ENCODE measurements at regions not wholly inside any gene's neighbourhood (a gene's known extent, or its start where the extent isn't known, plus 50 kb on each side); places are given as distances from the start of the nearest gene placed in this dataset.
"Not testable (repeated sequence)": the region's sequence is repeated elsewhere in the genome, so short reads cannot be mapped to it uniquely, and the experiment has no call there.

GRCh38 chr12:58009405-58010195, 68.2 kb downstream of the ATP23 start:
- H3K4me3 ChIP-seq (ENCODE audit: low read depth in 1 of 2, low read length in 2 of 2), result no peak overlapping the region
- no peaks in the 10 kb centered on the region for H3K27me3 ChIP-seq (ENCODE audit: control insufficient read depth in 1 of 2, insufficient read depth in 2 of 2, low read length in 2 of 2)
- H3K27ac ChIP-seq (ENCODE audit: low read depth, low read length), result no peak overlapping the region
- H3K9me3 ChIP-seq (ENCODE audit: low read length), result no peaks in the 10 kb centered on the region
- H3K4me1 ChIP-seq (ENCODE audit: insufficient read depth, low read length), result no peaks in the 10 kb centered on the region
- no peak overlapping the region for H3K9ac ChIP-seq (ENCODE audit: low read length)
- H3K36me3 ChIP-seq (ENCODE audit: insufficient read depth, low read length), result no peaks in the 10 kb centered on the region

- Histone ChIP-seq H3K9me3 (ENCODE audit: low read length) (no peaks in the 10 kb centered on the region), H3K9ac (ENCODE audit: low read length) (no peak overlapping the region), H3K27me3 (ENCODE audit: control insufficient read depth in 1 of 2, insufficient read depth in 2 of 2, low read length in 2 of 2) (no peaks in the 10 kb centered on the region), H3K27ac (ENCODE audit: low read depth, low read length) (no peak overlapping the region), H3K4me1 (ENCODE audit: insufficient read depth, low read length) (no peaks in the 10 kb centered on the region), H3K4me3 (ENCODE audit: low read depth in 1 of 2, low read length in 2 of 2) (no peak overlapping the region), H3K36me3 (ENCODE audit: insufficient read depth, low read length) (no peaks in the 10 kb centered on the region)
Measured at GRCh38 chr12:58011676-58012075, 70.3 kb downstream of the ATP23 start.

- not testable (repeated sequence) for H3K27me3 ChIP-seq (ENCODE audit: control insufficient read depth in 1 of 2, insufficient read depth in 2 of 2, low read length in 2 of 2); H3K27ac ChIP-seq (ENCODE audit: low read depth, low read length); H3K9ac ChIP-seq (ENCODE audit: low read length); H3K9me3 ChIP-seq (ENCODE audit: low read length); H3K36me3 ChIP-seq (ENCODE audit: insufficient read depth, low read length); H3K4me1 ChIP-seq (ENCODE audit: insufficient read depth, low read length); H3K4me3 ChIP-seq (ENCODE audit: low read depth in 1 of 2, low read length in 2 of 2)
Measured at GRCh38 chr12:58022379-58023020, 81.1 kb downstream of the ATP23 start.

GRCh38 chr12:58025431-58025830, 84.1 kb downstream of the ATP23 start:
- peaks cover 10% of the 10 kb centered on the region for H3K4me1 ChIP-seq (ENCODE audit: insufficient read depth, low read length)
- no peak overlapping the region for H3K27ac ChIP-seq (ENCODE audit: low read depth, low read length)
- H3K9me3 ChIP-seq (ENCODE audit: low read length), result no peaks in the 10 kb centered on the region

GRCh38 chr12:58026426-58026825, 85.1 kb downstream of the ATP23 start:
- no peak overlapping the region for H3K4me3 ChIP-seq (ENCODE audit: low read depth in 1 of 2, low read length in 2 of 2)
- peaks cover 10% of the 10 kb centered on the region for H3K4me1 ChIP-seq (ENCODE audit: insufficient read depth, low read length)
- H3K27ac ChIP-seq (ENCODE audit: low read depth, low read length), result no peak overlapping the region
- H3K9me3 ChIP-seq (ENCODE audit: low read length), result no peaks in the 10 kb centered on the region
- no peaks in the 10 kb centered on the region for H3K36me3 ChIP-seq (ENCODE audit: insufficient read depth, low read length)
- H3K9ac ChIP-seq (ENCODE audit: low read length), result no peak overlapping the region
- H3K27me3 ChIP-seq (ENCODE audit: control insufficient read depth in 1 of 2, insufficient read depth in 2 of 2, low read length in 2 of 2), result no peaks in the 10 kb centered on the region

More at GRCh38 chr12:58025431-58025830, 84.1 kb downstream of the ATP23 start:
- Histone ChIP-seq H3K4me3 (ENCODE audit: low read depth in 1 of 2, low read length in 2 of 2) (no peak overlapping the region), H3K9ac (ENCODE audit: low read length) (no peak overlapping the region), H3K27me3 (ENCODE audit: control insufficient read depth in 1 of 2, insufficient read depth in 2 of 2, low read length in 2 of 2) (no peaks in the 10 kb centered on the region), H3K36me3 (ENCODE audit: insufficient read depth, low read length) (no peaks in the 10 kb centered on the region)

- H3K4me1 ChIP-seq (ENCODE audit: insufficient read depth, low read length), result peaks cover 10% of the 10 kb centered on the region
- H3K27me3 ChIP-seq (ENCODE audit: control insufficient read depth in 1 of 2, insufficient read depth in 2 of 2, low read length in 2 of 2), result no peaks in the 10 kb centered on the region
- no peak overlapping the region for H3K9ac ChIP-seq (ENCODE audit: low read length)
- no peaks in the 10 kb centered on the region for H3K9me3 ChIP-seq (ENCODE audit: low read length)
- H3K4me3 ChIP-seq (ENCODE audit: low read depth in 1 of 2, low read length in 2 of 2), result no peak overlapping the region
- H3K36me3 ChIP-seq (ENCODE audit: insufficient read depth, low read length), result no peaks in the 10 kb centered on the region
- H3K27ac ChIP-seq (ENCODE audit: low read depth, low read length), result no peak overlapping the region
Measured at GRCh38 chr12:58026897-58027891, 85.8 kb downstream of the ATP23 start.

GRCh38 chr12:58028294-58028693, 86.9 kb downstream of the ATP23 start:
- no peak overlapping the region for H3K9ac ChIP-seq (ENCODE audit: low read length)
- H3K9me3 ChIP-seq (ENCODE audit: low read length), result peaks cover 3% of the 10 kb centered on the region
- H3K27me3 ChIP-seq (ENCODE audit: control insufficient read depth in 1 of 2, insufficient read depth in 2 of 2, low read length in 2 of 2), result no peaks in the 10 kb centered on the region
- no peaks in the 10 kb centered on the region for H3K36me3 ChIP-seq (ENCODE audit: insufficient read depth, low read length)
- no peak overlapping the region for H3K4me3 ChIP-seq (ENCODE audit: low read depth in 1 of 2, low read length in 2 of 2)
- H3K27ac ChIP-seq (ENCODE audit: low read depth, low read length), result no peak overlapping the region
- H3K4me1 ChIP-seq (ENCODE audit: insufficient read depth, low read length), result peaks cover 10% of the 10 kb centered on the region

- H3K27me3 ChIP-seq (ENCODE audit: control insufficient read depth in 1 of 2, insufficient read depth in 2 of 2, low read length in 2 of 2), result no peaks in the 10 kb centered on the region
- peaks cover 3% of the 10 kb centered on the region for H3K9me3 ChIP-seq (ENCODE audit: low read length)
- H3K4me3 ChIP-seq (ENCODE audit: low read depth in 1 of 2, low read length in 2 of 2), result no peak overlapping the region
- H3K27ac ChIP-seq (ENCODE audit: low read depth, low read length), result no peak overlapping the region
- H3K9ac ChIP-seq (ENCODE audit: low read length), result no peak overlapping the region
- H3K36me3 ChIP-seq (ENCODE audit: insufficient read depth, low read length), result no peaks in the 10 kb centered on the region
- H3K4me1 ChIP-seq (ENCODE audit: insufficient read depth, low read length), result peaks cover 10% of the 10 kb centered on the region
Measured at GRCh38 chr12:58029260-58029659, 87.9 kb downstream of the ATP23 start.

- no peaks in the 10 kb centered on the region for H3K36me3 ChIP-seq (ENCODE audit: insufficient read depth, low read length)
Measured at GRCh38 chr12:58030566-58031279, 89.4 kb downstream of the ATP23 start.

GRCh38 chr12:58032156-58032555, 90.8 kb downstream of the ATP23 start:
- Histone ChIP-seq H3K36me3 (ENCODE audit: insufficient read depth, low read length) (no peaks in the 10 kb centered on the region), H3K9me3 (ENCODE audit: low read length) (peaks cover 3% of the 10 kb centered on the region), H3K27ac (ENCODE audit: low read depth, low read length) (no peak overlapping the region), H3K27me3 (ENCODE audit: control insufficient read depth in 1 of 2, insufficient read depth in 2 of 2, low read length in 2 of 2) (no peaks in the 10 kb centered on the region), H3K4me3 (ENCODE audit: low read depth in 1 of 2, low read length in 2 of 2) (no peak overlapping the region), H3K4me1 (ENCODE audit: insufficient read depth, low read length) (peaks cover 4% of the 10 kb centered on the region), H3K9ac (ENCODE audit: low read length) (no peak overlapping the region)

More at GRCh38 chr12:58030566-58031279, 89.4 kb downstream of the ATP23 start:
- H3K9me3 ChIP-seq (ENCODE audit: low read length), result peaks cover 3% of the 10 kb centered on the region
- no peaks in the 10 kb centered on the region for H3K27me3 ChIP-seq (ENCODE audit: control insufficient read depth in 1 of 2, insufficient read depth in 2 of 2, low read length in 2 of 2)
- no peak overlapping the region for H3K9ac ChIP-seq (ENCODE audit: low read length)
- peaks cover 10% of the 10 kb centered on the region for H3K4me1 ChIP-seq (ENCODE audit: insufficient read depth, low read length)
- no peak overlapping the region for H3K4me3 ChIP-seq (ENCODE audit: low read depth in 1 of 2, low read length in 2 of 2)
- no peak overlapping the region for H3K27ac ChIP-seq (ENCODE audit: low read depth, low read length)
